ENCODE measurements at regions not wholly inside any gene's neighbourhood (a gene's known extent, or its start where the extent isn't known, plus 50 kb on each side); places are given as distances from the start of the nearest gene placed in this dataset.

GRCh38 chrX:65148232-65148631 lies 172.0 kb upstream of the ZC4H2 start:
- Histone ChIP-seq H3K4me1 (no peaks in the 10 kb centered on the region), H3K9me3 (peaks cover 0 to 20% of the 10 kb centered on the region in 2 donors), H3K36me3 (no peaks in the 10 kb centered on the region), H3K27me3 (no peaks in the 10 kb centered on the region), H3K4me3 (no peak overlapping the region), H3K27ac (no peak overlapping the region)
- TF ChIP-seq, protein P1, sequence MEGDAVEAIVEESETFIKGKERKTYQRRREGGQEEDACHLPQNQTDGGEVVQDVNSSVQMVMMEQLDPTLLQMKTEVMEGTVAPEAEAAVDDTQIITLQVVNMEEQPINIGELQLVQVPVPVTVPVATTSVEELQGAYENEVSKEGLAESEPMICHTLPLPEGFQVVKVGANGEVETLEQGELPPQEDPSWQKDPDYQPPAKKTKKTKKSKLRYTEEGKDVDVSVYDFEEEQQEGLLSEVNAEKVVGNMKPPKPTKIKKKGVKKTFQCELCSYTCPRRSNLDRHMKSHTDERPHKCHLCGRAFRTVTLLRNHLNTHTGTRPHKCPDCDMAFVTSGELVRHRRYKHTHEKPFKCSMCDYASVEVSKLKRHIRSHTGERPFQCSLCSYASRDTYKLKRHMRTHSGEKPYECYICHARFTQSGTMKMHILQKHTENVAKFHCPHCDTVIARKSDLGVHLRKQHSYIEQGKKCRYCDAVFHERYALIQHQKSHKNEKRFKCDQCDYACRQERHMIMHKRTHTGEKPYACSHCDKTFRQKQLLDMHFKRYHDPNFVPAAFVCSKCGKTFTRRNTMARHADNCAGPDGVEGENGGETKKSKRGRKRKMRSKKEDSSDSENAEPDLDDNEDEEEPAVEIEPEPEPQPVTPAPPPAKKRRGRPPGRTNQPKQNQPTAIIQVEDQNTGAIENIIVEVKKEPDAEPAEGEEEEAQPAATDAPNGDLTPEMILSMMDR (IDR thresholded peaks at IDR 0.05) = no peak
- DNase-seq (ENCODE audit: low spot score) = no peak

DNA sequence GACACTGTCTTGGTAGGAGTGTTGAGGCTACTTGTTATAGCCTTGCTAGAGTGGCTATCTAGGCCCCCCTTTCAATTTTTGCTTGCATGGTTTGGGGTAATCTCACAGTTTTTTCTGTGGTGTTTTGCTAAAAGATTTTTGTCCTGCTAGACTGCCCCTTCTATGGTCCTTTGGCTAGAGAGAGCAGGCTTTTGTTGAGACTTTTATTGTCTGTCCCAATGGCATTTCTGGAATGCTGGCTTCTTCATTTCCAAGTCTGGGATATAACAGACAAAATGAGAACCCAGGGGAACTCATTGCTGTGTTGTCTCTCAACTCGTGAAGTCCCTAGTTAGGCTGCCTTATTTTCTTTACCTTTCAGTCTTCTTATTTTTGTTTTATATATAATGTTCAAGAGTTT lies 160.2 kb upstream of the ZC4H2 start:
- no peaks in the 10 kb centered on the region for H3K4me1 ChIP-seq
- H3K27me3 ChIP-seq = no peaks in the 10 kb centered on the region
- no peak overlapping the region for H3K4me3 ChIP-seq
- TF ChIP-seq, protein P1 (IDR thresholded peaks at IDR 0.05) = no peak
- no peak overlapping the region for H3K27ac ChIP-seq
- no peaks in the 10 kb centered on the region for H3K36me3 ChIP-seq
- no peaks in the 10 kb centered on the region for H3K9me3 ChIP-seq
- DNase-seq (ENCODE audit: low spot score) = no peak

- Histone ChIP-seq H3K4me1 (no peaks in the 10 kb centered on the region), H3K27ac (no peak overlapping the region), H3K4me3 (no peak overlapping the region), H3K36me3 (no peaks in the 10 kb centered on the region), H3K27me3 (no peaks in the 10 kb centered on the region), H3K9me3 (peaks cover 0 to 24% of the 10 kb centered on the region in 2 donors)
- TF ChIP-seq, protein P1 (IDR thresholded peaks at IDR 0.05) = no peak
- no peak for DNase-seq (ENCODE audit: low spot score)
Measured at GRCh38 chrX:65127842-65128241, 151.6 kb upstream of the ZC4H2 start.

DNA sequence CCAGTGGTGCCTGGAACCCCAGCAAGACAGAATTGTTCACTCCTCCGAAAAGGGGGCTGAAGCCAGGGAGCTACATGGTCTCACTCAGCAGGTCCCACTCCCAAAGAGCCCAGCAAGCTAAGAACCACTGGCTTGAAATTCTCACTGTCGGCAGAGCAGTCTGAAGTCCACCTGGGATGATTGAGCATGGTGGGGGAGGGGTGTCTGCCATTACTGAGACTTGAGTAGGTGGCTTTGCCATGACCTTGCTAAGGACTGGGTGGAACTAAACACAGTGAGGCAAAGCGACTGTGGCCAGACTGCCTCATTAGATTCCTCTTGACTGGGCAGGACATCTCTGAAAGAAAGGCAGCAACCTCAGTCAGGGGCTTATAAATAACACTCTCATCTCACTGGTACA lies 122.6 kb upstream of the ZC4H2 start:
- no peak overlapping the region for H3K4me3 ChIP-seq
- no peaks in the 10 kb centered on the region for H3K27me3 ChIP-seq
- no peak for DNase-seq (ENCODE audit: low spot score)
- H3K27ac ChIP-seq = no peak overlapping the region
- TF ChIP-seq, protein P1 (IDR thresholded peaks at IDR 0.05) = no peak
- peaks cover 0 to 32% of the 10 kb centered on the region in 2 donors for H3K9me3 ChIP-seq
- no peaks in the 10 kb centered on the region for H3K36me3 ChIP-seq
- no peaks in the 10 kb centered on the region for H3K4me1 ChIP-seq

GRCh38 chrX:65093658-65094057 lies 117.4 kb upstream of the ZC4H2 start:
- DNase-seq (ENCODE audit: low spot score) = no peak
- no peak overlapping the region for H3K4me3 ChIP-seq
- TF ChIP-seq, protein P1 (IDR thresholded peaks at IDR 0.05) = no peak
- H3K36me3 ChIP-seq = no peaks in the 10 kb centered on the region
- no peaks in the 10 kb centered on the region for H3K4me1 ChIP-seq
- peaks cover 0 to 17% of the 10 kb centered on the region in 2 donors for H3K9me3 ChIP-seq
- no peaks in the 10 kb centered on the region for H3K27me3 ChIP-seq
- no peak overlapping the region for H3K27ac ChIP-seq

- Histone ChIP-seq H3K4me1 (no peaks in the 10 kb centered on the region), H3K4me3 (no peak overlapping the region), H3K27me3 (no peaks in the 10 kb centered on the region), H3K9me3 (peaks cover 0 to 31% of the 10 kb centered on the region in 2 donors), H3K27ac (no peak overlapping the region), H3K36me3 (no peaks in the 10 kb centered on the region)
- TF ChIP-seq, protein P1 (IDR thresholded peaks at IDR 0.05) = no peak
- DNase-seq (ENCODE audit: low spot score) = no peak
Measured at GRCh38 chrX:65073233-65073632, 97.0 kb upstream of the ZC4H2 start.
